ENCODE measurements at regions not wholly inside any gene's neighbourhood (a gene's known extent, or its start where the extent isn't known, plus 50 kb on each side); places are given as distances from the start of the nearest gene placed in this dataset.

GRCh38 chr9:135271425-135271824, 184.0 kb downstream of the OLFM1 start:
- H3K4me1 ChIP-seq, result peaks cover 0 to 9% (median 5%) of the 10 kb centered on the region in 4 donors
- 88 to 91% (median 90%) methylated on average over 19 of the region's 19 CpGs for WGBS, 5 donors
- intact Hi-C loops (cut with DNase I; ENCODE audit: low total_unique reads), result no loop called here
- H3K27ac ChIP-seq, result no peak overlapping the region
- DNase-seq, result no peak
- H3K27me3 ChIP-seq, result peaks cover 0 to 88% (median 0%) of the 10 kb centered on the region in 3 donors
- TF ChIP-seq POLR2A (IDR thresholded peaks at IDR 0.05), result no peak
- TF ChIP-seq EP300 (IDR thresholded peaks at IDR 0.05), result no peak
- no peak for TF ChIP-seq POLR2AphosphoS5 (IDR thresholded peaks at IDR 0.05)
- TF ChIP-seq CTCF (IDR thresholded peaks at IDR 0.05), result no peak
- no peaks in the 10 kb centered on the region for H3K9me3 ChIP-seq
- no peaks in the 10 kb centered on the region for H3K36me3 ChIP-seq
- no peak overlapping the region for H3K4me3 ChIP-seq

- no peak for DNase-seq
- TF ChIP-seq EP300 (IDR thresholded peaks at IDR 0.05) (no peak), POLR2AphosphoS5 (IDR thresholded peaks at IDR 0.05) (no peak), CTCF (IDR thresholded peaks at IDR 0.05) (no peak), POLR2A (IDR thresholded peaks at IDR 0.05) (no peak)
- H3K4me1 ChIP-seq, result peaks cover 0 to 9% (median 5%) of the 10 kb centered on the region in 4 donors
- 55 to 75% (median 66%) methylated on average over 8 to 10 of the region's 10 CpGs for WGBS, 5 donors
- no peak overlapping the region for H3K4me3 ChIP-seq
- H3K9me3 ChIP-seq, result no peaks in the 10 kb centered on the region
- H3K36me3 ChIP-seq, result no peaks in the 10 kb centered on the region
- H3K27me3 ChIP-seq, result peaks cover 0 to 88% (median 0%) of the 10 kb centered on the region in 3 donors
- no peak overlapping the region for H3K27ac ChIP-seq
- intact Hi-C loops (cut with DNase I; ENCODE audit: low total_unique reads), result no loop called here
These were observed 185.1 kb downstream of the OLFM1 start for GRCh38 chr9:135272608-135273007.

GRCh38 chr9:135273008-135273407, 185.5 kb downstream of the OLFM1 start:
- peaks cover 0 to 88% (median 0%) of the 10 kb centered on the region in 3 donors for H3K27me3 ChIP-seq
- no peak overlapping the region for H3K4me3 ChIP-seq
- WGBS, 5 donors, result 46 to 73% (median 55%) methylated on average over 7 of the region's 7 CpGs
- no peak overlapping the region for H3K27ac ChIP-seq
- intact Hi-C loops (cut with DNase I; ENCODE audit: low total_unique reads), result no loop called here
- DNase-seq, result peak in 1 of 2 donors; percentile 43
- H3K4me1 ChIP-seq, result peaks cover 0 to 9% (median 5%) of the 10 kb centered on the region in 4 donors
- no peak for TF ChIP-seq POLR2A (IDR thresholded peaks at IDR 0.05)
- no peak for TF ChIP-seq POLR2AphosphoS5 (IDR thresholded peaks at IDR 0.05)
- no peak for TF ChIP-seq EP300 (IDR thresholded peaks at IDR 0.05)
- no peak for TF ChIP-seq CTCF (IDR thresholded peaks at IDR 0.05)
- no peaks in the 10 kb centered on the region for H3K9me3 ChIP-seq
- H3K36me3 ChIP-seq, result no peaks in the 10 kb centered on the region

GRCh38 chr9:135275163-135275562, 187.7 kb downstream of the OLFM1 start:
- Histone ChIP-seq H3K27me3 (peaks cover 0 to 86% (median 0%) of the 10 kb centered on the region in 3 donors), H3K36me3 (no peaks in the 10 kb centered on the region), H3K4me1 (peaks cover 0 to 9% (median 5%) of the 10 kb centered on the region in 4 donors), H3K9me3 (no peaks in the 10 kb centered on the region), H3K4me3 (no peak overlapping the region), H3K27ac (peak overlapping the region in 2 of 5 donors; percentile 28 to 69)
- WGBS, 5 donors, result 64 to 80% (median 72%) methylated on average over 7 of the region's 7 CpGs
- DNase-seq, result no peak
- intact Hi-C loops (cut with DNase I; ENCODE audit: low total_unique reads), result no loop called here
- TF ChIP-seq CTCF (IDR thresholded peaks at IDR 0.05) (no peak), POLR2A (IDR thresholded peaks at IDR 0.05) (no peak)

Data from stomach (tissue), 8 donors.